Esophagus squamous epithelium (tissue), 4 donors: ENCODE measurements at regions not wholly inside any gene's neighbourhood (a gene's known extent, or its start where the extent isn't known, plus 50 kb on each side); places are given as distances from the start of the nearest gene placed in this dataset.

ENCODE experiments used
- CTCF ChIP-seq, 6 experiments: fragments of 450-650 bp in 4 of 6; fragments of 200-600 bp in 2 of 6; sonication (generic) in 2 of 6; IDR thresholded peaks; one replicate each; pipeline ENCODE4 v1.5.1; 2016 to 2019; ENCODE audit warnings: antibody characterized with exemption in 6 of 6, mild to moderate bottlenecking in 4 of 6, moderate library complexity in 4 of 6
- POLR2A ChIP-seq, 4 donors: fragments of 450-650 bp; IDR thresholded peaks; one replicate each; pipeline ENCODE4 v1.6.1; 2017; ENCODE audit warnings: antibody characterized with exemption in 4 of 4, mild to moderate bottlenecking in 4 of 4, moderate library complexity in 3 of 4

- no peak for TF ChIP-seq CTCF (IDR thresholded peaks at IDR 0.05)
- no peak for TF ChIP-seq POLR2A (IDR thresholded peaks at IDR 0.05)
These were observed 531.6 kb upstream of the IGFBP3 start for GRCh38 chr7:46452561-46453135.
